Astrocyte of the cerebellum (primary cell): ENCODE measurements at regions not wholly inside any gene's neighbourhood (a gene's known extent, or its start where the extent isn't known, plus 50 kb on each side); places are given as distances from the start of the nearest gene placed in this dataset.

ENCODE experiments used
- DNase-seq: peaks from one replicate; pipeline ENCODE4 v3.0.0-alpha.2; 2011; ENCODE audit warnings: low read depth
- H3K4me3 ChIP-seq: 2 replicates; pipeline ENCODE4 v1.5.1; 2011; ENCODE audit warnings: mild to moderate bottlenecking, low read depth, low read length, moderate library complexity
- CTCF ChIP-seq: IDR thresholded peaks from 2 replicates; pipeline ENCODE4 v1.5.1; 2012; ENCODE audit warnings: low read length, low read depth, moderate library complexity, mild to moderate bottlenecking; ENCODE audit errors: missing control alignments
- in situ Hi-C: cut with HindIII; loops from 2 replicates; pipeline ENCODE4 v1.10.0; 2017; ENCODE audit warnings: low sequenced_read_pairs

GRCh38 chr13:73803997-73804396 lies 330.2 kb downstream of the KLF12 start:
- in situ Hi-C loops: no loop called here
- no peak for TF ChIP-seq CTCF
- H3K4me3 ChIP-seq: no peak overlapping the region
- DNase-seq: no peak

- H3K4me3 ChIP-seq: no peak overlapping the region
- DNase-seq: no peak
- in situ Hi-C loops: no loop called here
- no peak for TF ChIP-seq CTCF
Measured at GRCh38 chr13:73800011-73800410, 334.2 kb downstream of the KLF12 start.

- TF ChIP-seq CTCF: no peak
- no peak overlapping the region for H3K4me3 ChIP-seq
- in situ Hi-C loops: no loop called here
- no peak for DNase-seq
Measured at GRCh38 chr13:73794755-73795154, 339.4 kb downstream of the KLF12 start.

- in situ Hi-C loops: no loop called here
- no peak for DNase-seq
- no peak overlapping the region for H3K4me3 ChIP-seq
- TF ChIP-seq CTCF: no peak
Measured at GRCh38 chr13:73793361-73793760, 340.8 kb downstream of the KLF12 start.

- DNase-seq: no peak
- no peak overlapping the region for H3K4me3 ChIP-seq
- in situ Hi-C loops: no loop called here
- TF ChIP-seq CTCF: no peak
Measured at GRCh38 chr13:73792796-73793195, 341.4 kb downstream of the KLF12 start.

GRCh38 chr13:73782450-73783449 lies 351.5 kb downstream of the KLF12 start:
- peak; percentile 34 for DNase-seq
- no peak overlapping the region for H3K4me3 ChIP-seq
- in situ Hi-C loops: no loop called here
- TF ChIP-seq CTCF: no peak
